Activated CD8-positive, alpha-beta memory T cell treated with anti-CD3 and anti-CD28 coated beads, Interleukin-2, amount 50 U/mL, for 48 hours (primary cell): ENCODE measurements at regions not wholly inside any gene's neighbourhood (a gene's known extent, or its start where the extent isn't known, plus 50 kb on each side); places are given as distances from the start of the nearest gene placed in this dataset.

Source experiments
- DNase-seq: peaks from one replicate; pipeline ENCODE4 v3.0.0-alpha.2; 2020

DNA sequence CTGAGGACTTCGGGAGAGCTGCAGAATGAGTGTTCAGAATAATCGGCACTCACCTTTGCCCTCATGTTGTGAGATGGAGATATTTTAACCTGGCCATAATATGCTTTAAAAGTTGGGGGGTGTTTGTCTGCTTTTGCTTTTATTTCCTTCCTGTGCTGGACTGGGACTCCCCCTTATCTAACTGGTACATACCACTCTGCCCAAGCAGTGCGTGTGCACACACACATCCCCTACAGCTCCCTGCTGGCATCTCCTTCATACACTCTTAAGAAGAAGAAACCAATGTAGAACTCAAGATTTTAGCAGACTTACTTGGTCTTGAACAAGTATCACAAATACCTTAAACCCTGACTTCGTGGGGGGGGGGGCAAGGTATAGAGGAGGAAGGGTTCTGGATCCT is 146.2 kb upstream of the DMRT1 start:
- no peak for DNase-seq

DNA sequence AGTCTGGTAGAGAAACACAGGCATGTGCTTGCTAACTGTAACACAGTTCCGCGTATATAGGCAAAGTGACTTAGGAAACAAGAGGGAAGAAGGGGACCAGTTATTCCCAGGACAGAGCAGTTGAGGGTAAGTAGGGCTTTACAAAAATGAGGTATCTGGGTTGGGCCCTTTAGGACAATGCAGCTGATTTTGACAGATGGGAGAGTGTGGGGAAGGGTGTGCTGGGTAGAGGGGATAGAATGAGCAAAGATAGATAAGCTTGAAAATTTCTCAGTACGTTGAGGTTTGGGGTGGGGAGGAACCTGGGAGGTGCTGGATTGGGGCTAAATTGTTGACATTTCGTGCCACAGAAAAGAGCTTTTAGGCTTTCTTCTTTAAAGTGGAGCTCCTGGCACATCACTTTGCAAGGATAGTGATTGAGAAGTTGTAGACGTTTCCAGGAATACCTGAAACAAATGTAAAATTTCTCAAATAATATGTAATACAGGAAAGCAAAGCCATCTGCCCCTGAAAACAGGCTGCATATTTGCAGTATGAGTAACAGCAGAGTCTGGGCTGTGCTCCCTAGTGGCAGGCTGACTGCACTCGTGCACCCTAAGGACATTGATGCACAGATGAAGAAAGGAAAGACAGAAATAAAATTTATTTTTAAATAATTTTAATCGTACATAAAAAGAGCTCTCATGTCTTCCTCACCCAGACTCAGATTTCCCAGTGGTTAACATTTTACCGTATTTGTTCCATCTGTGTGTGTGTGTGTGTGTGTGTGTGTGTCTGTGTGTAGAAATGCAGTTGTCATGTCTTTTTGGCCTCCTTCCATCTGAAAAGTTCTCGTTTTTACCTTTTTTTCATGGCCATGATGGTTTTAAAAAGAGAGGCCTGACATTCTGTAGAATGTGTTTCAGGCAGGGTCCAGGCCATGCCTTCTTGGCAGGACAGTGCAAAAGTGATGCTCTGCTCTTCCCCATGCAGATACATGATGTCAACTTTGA is 144.9 kb upstream of the DMRT1 start:
- DNase-seq = no peak

DNA sequence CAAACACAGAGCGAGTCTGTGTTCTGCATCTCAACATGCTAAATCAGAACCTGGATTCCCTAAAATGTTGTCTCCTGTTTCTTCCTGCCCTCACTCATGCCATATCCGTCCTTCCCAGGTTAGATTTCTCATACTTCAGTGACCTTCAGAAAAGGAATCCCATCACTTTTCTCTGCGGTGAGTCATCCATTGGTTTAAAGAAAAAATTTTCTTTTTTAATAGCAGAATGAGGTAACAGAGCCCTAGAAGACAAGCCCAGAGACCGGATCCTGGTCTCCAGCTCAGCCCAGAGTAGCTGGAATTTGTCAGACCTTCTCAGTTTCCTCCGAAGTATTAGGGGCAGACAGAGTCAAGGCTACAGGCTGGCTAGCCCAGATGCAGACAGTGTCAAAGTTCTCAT is 143.2 kb upstream of the DMRT1 start:
- no peak for DNase-seq

DNA sequence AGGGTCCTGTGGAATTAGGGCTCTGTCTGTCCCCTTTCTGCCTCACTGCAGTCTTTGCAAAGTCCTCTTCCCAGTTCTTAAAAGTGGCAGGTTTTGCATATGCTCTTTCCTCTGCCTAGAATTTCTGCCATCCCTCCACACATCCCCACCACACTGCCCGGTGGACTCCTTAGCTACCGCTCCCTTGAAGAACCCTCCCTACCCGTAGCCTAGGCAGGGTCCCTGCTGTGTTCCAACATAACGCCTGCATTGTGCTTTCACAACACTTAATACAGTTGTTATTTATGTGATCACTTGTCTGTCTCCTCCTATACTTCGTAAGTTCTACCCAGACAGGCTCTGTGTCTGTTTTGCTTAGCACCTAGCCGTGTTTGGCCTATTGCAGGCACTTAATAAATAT is 142.5 kb upstream of the DMRT1 start:
- DNase-seq = no peak

DNA sequence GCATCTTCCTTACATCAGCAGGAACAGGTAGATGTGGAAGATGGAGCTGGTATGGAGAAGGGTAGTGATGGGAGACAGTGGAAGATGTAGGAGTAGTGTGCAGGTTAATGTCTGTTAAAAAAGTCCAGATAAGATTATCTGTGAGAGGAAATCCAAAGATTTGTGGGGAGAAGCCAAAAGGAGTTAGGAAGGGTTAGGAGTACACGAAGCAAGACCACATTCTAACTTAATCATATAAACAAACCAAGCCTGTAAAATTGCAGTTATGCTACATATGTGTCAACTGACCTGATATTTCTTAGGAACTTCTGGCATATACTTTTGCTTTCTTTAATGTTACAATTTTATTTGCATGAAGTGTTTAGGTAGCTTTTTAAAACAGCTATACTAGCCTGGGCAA is 142.1 kb upstream of the DMRT1 start:
- no peak for DNase-seq

DNA sequence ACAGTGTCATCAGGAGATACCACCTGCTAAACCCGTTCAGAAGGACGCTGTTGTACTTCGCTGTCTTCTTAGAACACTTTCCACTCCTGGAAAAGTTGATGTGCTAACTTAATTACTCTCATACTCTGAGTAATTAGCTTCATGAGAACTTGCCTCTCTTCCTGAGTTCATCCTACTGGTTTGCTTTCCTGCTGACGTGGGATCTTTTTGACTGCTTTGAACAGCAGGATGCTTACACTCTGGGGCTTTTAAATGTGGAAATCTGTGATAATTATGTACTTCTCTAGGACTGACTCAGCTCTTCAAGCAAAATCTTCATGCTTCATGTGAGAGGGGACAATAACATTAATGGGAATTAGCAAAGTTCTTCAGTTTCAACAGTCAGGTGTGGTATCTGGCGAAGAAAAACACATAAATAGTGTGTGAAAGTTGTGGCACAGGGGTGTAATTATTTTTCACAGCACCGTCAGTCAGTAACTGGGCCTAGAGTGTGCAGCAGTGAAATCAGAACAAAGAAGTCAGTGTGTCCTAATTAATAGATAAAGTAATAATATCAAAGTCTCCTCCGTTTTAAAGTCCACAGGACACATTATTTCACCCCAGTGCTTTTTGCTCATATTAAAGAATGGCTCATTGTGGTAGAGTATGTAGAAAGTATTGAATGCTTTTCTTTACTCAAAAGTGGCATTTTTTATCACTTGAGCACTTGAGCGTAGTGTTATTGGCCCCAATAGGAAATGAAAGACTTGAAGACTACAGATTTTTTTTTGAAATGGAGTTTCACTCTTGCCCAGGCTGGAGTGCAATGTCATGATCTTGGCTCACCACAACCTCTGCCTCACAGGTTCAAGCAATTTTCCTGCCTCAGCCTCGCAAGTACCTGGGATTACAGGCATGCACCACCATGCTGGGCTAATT is 140.9 kb upstream of the DMRT1 start:
- DNase-seq = no peak

DNA sequence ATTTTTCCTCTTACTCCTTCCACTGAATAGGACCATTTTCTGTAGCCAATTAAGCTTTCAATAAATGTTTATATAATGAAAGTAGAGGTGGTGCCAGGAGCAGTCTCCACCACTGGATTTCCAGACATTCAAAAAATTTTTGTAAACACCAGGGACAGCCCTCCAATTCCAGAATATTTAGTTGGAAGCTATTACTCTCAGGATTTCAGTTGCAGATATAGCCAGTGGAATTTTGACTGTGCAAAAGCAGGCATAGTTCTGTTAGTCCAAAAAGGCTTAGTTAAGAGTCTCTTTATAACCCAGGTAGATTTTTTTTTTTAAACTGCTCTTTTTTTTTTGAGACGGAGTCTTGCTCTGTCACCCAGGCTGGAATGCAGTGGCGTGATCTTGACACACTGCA is 138.1 kb upstream of the DMRT1 start:
- no peak for DNase-seq

DNA sequence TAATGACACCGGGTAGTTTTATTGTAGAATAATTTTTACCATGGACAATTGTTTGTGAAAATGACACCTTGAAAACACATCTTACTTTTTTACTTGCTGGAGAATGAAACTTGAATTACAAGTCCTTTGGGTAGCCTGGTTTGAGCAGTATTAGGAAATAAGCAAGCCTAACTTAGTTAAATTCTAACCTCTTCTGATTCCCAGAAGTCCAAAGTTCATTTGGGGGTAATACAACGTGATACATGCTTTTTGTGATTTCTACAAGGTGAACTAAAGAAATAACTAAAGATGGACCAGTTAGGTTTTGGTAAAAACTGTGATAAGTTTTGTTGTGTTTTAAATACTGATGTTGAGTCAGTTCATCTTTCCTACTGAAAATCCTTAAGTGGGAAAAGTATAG is 135.4 kb upstream of the DMRT1 start:
- DNase-seq = no peak

DNA sequence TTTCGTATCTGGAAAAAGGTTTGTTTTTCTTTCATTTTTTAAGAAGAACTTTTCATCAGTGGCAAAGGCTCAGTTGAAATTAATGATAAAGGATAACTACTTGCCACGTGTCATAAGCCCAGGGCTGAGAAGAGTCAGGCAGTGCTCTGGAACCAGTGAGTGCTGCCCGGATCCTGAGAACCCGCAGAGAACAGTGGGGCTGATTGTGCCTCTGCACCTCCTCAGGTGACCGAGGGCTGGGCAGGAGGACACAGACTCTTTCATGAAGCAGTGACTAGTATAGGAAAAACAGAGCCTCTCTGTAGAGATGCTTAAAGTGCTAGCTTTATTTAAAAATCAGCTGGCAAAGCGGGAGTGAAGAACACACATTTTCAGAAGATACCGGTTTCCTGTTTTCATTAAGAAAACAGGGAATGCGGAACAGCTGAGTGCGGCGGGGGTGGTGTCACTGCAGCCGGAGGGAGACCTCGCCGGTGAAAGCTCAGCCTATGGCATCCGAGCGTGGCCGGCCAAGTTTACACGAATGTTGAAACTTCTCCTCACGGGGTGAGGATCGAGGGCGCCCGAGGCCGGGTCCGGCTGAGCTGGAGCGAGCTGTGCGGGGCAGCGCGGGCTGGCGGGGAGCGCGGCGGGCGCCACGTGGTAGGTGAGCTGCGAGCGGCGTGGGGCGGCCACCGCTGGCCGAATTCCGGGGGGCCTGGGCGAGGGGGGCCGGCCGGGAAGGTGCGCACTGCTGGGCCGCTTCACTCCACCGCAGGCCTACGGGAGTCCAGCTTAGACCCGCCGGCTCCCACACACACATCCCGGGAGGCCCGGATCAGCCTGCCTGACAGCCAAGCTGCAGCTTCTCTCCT is 134.7 kb upstream of the DMRT1 start:
- DNase-seq = peak; percentile 70

DNA sequence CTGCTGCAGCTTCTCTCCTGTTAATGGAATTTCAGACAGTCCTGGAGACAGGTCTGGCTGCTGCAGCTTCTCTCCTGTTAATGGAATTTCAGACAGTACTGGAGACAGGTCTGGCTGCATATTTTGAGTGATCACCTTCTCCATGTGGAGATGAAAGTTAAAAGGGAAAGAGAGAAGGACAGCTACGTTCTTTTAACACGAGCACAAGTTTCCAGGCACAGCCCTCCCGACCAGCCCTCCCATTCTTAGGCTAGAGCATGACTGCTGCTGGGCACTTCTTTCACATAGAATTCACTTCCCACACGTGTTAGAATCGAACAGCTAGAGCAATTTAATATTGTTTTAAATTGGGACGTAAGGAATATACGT is 133.3 kb upstream of the DMRT1 start:
- no peak for DNase-seq

DNA sequence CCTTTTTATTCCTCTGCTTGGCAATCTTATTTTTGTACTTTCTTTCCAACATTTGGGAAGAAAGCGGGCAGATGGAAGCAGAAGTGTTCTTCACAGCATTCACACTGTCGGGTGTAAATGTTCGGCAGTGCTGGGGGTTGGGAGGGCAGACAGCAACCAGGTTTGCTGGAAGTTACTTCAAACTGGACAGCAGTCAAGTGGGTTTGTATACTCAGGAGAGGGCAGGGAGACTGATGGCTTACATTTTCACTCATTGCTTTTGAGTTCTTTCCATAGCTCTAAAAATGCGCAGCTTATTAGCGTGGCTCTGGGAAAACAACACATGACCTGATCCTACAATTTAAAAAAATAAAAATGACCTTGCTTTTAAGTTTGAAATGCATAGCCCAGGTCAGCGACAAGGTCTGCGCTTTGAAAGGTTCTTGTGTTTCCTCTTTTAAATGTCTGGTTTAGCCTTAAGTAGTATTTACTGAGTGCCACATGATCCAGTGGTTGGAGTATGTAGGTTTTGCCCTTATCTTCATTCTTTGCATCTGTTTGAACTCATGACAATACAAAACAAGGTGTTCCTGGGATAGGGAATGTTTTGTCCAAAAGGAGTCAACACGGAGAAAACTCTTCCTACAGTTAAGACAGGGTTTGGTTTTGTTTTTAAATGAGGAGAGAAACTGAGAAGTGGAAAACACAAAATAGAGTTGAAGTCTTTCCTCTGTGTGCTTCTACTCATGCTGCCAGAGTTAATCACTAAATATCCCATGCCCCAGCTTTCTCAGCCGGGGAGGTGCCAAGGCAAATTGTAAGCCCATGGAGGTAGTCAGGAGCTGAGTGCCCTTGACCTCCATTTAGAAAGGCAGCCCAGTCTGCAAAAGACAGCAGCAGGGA is 132.7 kb upstream of the DMRT1 start:
- no peak for DNase-seq

DNA sequence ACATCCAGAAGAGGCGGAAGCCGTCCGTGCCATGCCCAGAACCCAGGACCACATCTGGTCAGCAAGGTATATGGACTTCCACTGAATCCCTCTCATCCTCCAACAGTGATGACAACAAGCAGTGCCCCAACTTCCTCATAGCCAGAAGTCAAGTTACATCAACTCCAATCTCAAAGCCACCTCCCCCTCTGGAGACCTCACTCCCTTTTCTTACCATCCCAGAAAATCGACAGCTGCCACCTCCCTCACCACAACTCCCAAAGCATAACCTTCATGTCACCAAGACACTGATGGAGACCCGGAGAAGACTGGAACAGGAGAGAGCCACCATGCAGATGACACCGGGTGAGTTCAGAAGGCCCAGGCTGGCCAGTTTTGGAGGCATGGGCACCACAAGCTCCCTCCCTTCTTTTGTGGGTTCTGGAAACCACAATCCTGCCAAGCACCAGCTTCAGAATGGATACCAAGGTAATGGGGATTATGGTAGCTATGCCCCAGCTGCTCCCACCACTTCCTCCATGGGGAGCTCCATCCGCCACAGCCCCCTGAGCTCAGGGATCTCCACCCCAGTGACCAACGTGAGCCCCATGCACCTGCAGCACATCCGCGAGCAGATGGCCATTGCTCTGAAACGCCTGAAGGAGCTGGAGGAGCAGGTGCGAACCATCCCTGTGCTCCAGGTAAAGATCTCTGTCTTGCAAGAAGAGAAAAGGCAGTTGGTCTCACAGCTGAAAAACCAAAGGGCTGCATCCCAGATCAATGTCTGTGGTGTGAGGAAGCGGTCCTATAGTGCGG is 130.3 kb upstream of the DMRT1 start:
- no peak for DNase-seq

DNA sequence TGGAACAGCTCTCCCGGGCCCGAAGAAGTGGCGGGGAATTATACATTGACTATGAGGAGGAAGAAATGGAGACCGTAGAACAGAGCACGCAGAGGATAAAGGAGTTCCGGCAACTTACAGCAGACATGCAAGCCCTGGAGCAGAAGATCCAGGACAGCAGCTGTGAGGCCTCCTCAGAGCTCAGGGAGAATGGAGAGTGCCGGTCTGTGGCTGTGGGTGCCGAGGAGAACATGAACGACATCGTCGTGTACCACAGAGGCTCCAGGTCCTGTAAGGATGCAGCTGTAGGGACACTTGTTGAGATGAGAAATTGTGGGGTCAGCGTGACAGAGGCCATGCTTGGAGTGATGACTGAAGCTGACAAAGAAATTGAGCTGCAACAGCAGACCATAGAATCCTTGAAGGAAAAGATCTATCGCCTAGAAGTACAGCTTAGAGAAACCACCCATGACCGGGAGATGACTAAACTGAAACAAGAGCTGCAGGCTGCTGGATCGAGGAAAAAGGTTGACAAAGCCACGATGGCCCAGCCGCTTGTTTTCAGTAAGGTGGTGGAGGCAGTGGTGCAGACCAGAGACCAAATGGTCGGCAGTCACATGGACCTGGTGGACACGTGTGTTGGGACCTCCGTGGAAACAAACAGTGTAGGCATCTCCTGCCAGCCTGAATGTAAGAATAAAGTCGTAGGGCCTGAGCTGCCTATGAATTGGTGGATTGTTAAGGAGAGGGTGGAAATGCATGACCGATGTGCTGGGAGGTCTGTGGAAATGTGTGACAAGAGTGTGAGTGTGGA is 129.5 kb upstream of the DMRT1 start:
- DNase-seq = no peak

DNA sequence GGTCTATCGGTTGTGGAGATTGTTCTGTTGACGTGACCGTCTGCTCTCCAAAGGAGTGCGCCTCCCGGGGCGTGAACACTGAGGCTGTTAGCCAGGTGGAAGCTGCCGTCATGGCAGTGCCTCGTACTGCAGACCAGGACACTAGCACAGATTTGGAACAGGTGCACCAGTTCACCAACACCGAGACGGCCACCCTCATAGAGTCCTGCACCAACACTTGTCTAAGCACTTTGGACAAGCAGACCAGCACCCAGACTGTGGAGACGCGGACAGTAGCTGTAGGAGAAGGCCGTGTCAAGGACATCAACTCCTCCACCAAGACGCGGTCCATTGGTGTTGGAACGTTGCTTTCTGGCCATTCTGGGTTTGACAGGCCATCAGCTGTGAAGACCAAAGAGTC is 128.9 kb upstream of the DMRT1 start:
- no peak for DNase-seq

DNA sequence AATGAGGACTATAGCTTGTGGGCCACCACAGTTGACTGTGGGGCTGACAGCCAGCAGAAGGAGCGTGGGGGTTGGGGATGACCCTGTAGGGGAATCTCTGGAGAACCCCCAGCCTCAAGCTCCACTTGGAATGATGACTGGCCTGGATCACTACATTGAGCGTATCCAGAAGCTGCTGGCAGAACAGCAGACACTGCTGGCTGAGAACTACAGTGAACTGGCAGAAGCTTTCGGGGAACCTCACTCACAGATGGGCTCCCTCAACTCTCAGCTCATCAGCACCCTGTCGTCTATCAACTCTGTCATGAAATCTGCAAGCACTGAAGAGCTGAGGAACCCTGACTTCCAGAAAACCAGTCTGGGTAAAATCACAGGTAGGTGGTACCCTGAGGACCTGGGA is 128.4 kb upstream of the DMRT1 start:
- DNase-seq = no peak

DNA sequence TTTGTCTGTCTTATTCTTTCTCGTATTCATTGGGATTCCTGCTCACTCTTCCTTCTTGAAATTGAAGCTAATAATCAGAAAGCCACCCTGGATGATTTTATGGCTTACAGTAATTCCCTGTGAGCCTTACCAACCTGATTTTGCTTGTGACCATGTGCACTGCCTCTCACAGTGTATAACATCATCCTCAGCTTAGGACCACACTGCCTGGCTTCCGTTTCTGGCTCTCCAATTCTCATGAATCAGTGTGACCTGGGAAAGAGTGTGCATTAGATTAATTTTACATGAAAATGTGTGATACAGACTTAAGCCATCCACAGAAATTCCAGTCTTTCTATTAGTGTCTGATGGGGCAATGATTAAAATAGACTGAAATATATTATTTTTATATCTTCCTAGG is 126.8 kb upstream of the DMRT1 start:
- DNase-seq = no peak

DNA sequence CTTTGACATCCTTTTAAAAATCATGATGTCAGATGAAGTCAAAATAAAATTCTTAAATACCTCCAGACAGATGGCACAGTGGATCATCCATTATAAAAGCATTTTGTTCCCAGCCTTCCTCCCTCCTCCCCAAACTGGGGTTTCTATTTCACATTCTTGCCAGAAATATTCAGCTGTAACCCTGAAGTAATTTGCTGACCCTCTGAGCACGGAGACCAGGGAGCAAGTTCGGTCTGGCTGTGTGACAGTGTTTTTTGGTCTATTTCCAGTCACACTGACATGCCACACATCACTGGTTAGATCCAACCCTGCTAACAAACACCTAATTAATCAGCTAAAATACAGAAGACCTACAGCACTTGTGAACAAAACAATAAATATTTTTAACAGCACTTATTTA is 126.2 kb upstream of the DMRT1 start:
- DNase-seq = no peak

DNA sequence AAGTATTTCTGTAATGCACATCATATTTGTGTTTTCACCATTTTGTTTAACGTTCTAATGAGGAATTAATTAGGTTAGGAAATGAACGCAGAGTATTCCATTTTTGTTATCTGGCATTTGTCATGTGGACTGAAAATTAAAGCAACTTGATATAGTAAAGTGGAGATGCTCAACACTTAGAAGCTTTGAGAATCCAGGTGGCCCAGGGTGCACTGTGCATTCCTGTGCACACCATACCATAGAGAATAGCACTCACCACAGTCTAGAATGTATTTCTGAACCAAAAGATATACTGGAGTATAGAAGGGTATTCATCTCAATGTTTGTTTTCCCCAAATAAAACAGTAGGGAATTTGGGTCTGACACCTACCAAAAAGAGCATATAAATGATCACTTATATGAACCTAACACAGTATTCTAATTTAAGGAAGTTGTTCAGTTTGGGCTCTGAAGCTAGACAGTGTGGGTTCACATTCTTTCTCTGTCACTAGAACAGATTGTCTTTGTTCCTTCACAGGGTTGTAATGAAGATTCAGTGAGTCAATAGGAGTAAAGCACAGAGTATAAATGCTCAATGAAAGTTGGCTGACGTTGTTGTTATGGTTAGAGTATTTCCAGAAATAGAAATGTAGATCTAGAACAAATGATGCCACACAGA is 125.6 kb upstream of the DMRT1 start:
- no peak for DNase-seq

DNA sequence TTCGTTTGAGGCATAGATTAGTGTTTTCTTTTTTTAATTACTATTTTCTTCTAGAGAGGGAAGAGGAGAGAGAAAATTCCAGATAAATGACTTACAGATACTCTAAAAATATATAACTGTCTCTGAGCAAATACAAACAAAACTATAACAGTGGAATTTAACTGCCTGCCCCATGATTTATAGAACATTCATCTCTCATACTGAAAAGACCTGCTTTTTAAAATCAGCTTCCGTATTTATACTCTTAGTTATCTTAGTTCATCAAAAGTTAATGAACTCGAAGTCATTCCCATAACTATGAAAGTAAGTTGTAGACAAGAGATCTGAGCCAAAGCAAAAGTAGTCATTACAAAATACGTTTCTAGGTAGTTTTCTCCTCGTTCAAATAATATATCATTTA is 123.8 kb upstream of the DMRT1 start:
- DNase-seq = no peak
